ENCODE measurements at regions not wholly inside any gene's neighbourhood (a gene's known extent, or its start where the extent isn't known, plus 50 kb on each side); places are given as distances from the start of the nearest gene placed in this dataset.

DNA sequence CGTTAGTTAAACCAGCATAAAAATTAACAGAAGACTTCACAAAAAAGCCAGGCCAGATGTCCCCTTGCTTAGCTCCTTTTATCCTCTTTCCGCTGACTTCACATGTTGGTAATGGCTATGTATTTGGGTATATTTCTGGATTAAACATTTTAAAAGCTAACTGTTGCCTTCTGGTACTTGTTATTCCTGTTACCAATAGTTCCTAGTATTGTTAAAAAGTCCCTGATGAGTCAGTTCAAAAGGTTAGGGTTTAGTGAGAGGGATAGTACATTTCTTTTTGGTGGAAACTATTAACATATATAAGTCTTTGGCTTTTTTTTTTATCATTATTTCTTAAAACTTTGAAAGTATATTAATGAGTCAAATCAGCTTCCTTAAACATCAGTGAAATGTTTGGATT, 103.2 kb upstream of the ELL2 start:
- intact Hi-C loops (cut with DNase I): no loop called here
- Histone ChIP-seq H3K36me3 (no peaks in the 10 kb centered on the region), H3K9me3 (peaks cover 0 to 1% (median 0%) of the 10 kb centered on the region in 4 donors), H3K27me3 (no peaks in the 10 kb centered on the region), H3K4me3 (no peak overlapping the region), H3K4me1 (peaks cover 0 to 20% (median 11%) of the 10 kb centered on the region in 4 donors), H3K27ac (no peak overlapping the region)
- WGBS, 2 donors: 90 to 92% methylated on average over 2 of the region's 2 CpGs
- no peak for DNase-seq
- TF ChIP-seq EP300 (IDR thresholded peaks at IDR 0.05) (no peak), POLR2A (IDR thresholded peaks at IDR 0.05) (no peak), POLR2AphosphoS5 (IDR thresholded peaks at IDR 0.05) (no peak)
- TF ChIP-seq, protein P1, sequence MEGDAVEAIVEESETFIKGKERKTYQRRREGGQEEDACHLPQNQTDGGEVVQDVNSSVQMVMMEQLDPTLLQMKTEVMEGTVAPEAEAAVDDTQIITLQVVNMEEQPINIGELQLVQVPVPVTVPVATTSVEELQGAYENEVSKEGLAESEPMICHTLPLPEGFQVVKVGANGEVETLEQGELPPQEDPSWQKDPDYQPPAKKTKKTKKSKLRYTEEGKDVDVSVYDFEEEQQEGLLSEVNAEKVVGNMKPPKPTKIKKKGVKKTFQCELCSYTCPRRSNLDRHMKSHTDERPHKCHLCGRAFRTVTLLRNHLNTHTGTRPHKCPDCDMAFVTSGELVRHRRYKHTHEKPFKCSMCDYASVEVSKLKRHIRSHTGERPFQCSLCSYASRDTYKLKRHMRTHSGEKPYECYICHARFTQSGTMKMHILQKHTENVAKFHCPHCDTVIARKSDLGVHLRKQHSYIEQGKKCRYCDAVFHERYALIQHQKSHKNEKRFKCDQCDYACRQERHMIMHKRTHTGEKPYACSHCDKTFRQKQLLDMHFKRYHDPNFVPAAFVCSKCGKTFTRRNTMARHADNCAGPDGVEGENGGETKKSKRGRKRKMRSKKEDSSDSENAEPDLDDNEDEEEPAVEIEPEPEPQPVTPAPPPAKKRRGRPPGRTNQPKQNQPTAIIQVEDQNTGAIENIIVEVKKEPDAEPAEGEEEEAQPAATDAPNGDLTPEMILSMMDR (IDR thresholded peaks at IDR 0.05): no peak

DNA sequence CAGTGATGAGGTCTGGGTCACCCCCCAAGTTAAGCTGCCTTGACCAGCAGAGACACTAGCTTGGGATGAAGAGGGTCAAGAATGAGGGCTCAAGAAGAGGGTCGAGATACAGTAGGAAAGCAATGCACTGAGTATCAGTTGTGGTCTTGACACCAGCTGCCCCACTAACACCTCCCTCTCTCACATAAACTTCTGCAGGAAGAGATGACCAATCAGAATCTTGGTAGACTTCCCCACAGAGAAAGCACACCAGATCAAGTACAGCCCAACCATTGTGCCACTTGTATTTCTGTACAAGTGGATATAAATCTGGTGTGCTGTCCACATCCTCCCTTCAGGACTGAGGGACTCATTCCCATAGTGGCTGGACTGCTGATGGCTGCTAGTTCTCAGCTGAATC, 101.2 kb upstream of the ELL2 start:
- no peak for TF ChIP-seq EP300 (IDR thresholded peaks at IDR 0.05)
- no peak for TF ChIP-seq POLR2AphosphoS5 (IDR thresholded peaks at IDR 0.05)
- TF ChIP-seq POLR2A (IDR thresholded peaks at IDR 0.05): no peak
- TF ChIP-seq, protein P1 (IDR thresholded peaks at IDR 0.05): no peak
- Histone ChIP-seq H3K4me3 (no peak overlapping the region), H3K27me3 (no peaks in the 10 kb centered on the region), H3K4me1 (peaks cover 0 to 15% (median 6%) of the 10 kb centered on the region in 4 donors), H3K36me3 (no peaks in the 10 kb centered on the region), H3K27ac (no peak overlapping the region), H3K9me3 (peaks cover 0 to 1% (median 0%) of the 10 kb centered on the region in 4 donors)
- 86 to 98% methylated on average over 1 of the region's 1 CpG for WGBS, 2 donors
- DNase-seq: no peak
- intact Hi-C loops (cut with DNase I): no loop called here

DNA sequence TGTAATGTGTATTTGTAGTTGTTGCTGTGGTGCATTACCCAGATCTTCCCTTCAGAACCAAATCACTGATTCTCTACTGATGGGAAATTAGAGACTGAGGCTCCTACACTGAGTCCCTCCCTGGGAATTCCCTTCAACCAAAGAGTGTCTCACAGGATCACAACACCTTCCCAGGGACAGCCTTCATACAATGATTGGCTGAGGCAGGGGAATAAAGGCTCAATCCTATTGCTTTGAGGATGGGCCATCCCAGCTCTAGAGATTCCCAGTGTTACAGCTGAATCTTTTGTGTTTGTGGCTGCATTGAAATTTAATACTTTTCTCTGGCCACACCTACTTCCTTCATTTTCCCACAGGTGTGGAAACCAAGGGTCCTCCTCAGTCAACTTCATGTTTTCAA, 96.4 kb upstream of the ELL2 start:
- Histone ChIP-seq H3K9me3 (peaks cover 0 to 1% (median 0%) of the 10 kb centered on the region in 4 donors), H3K27ac (no peak overlapping the region), H3K4me3 (no peak overlapping the region), H3K36me3 (no peaks in the 10 kb centered on the region), H3K4me1 (no peaks in the 10 kb centered on the region), H3K27me3 (no peaks in the 10 kb centered on the region)
- DNase-seq: no peak
- TF ChIP-seq POLR2AphosphoS5 (IDR thresholded peaks at IDR 0.05) (no peak), POLR2A (IDR thresholded peaks at IDR 0.05) (no peak), EP300 (IDR thresholded peaks at IDR 0.05) (no peak)
- TF ChIP-seq, protein P1 (IDR thresholded peaks at IDR 0.05): no peak
- intact Hi-C loops (cut with DNase I): no loop called here

DNA sequence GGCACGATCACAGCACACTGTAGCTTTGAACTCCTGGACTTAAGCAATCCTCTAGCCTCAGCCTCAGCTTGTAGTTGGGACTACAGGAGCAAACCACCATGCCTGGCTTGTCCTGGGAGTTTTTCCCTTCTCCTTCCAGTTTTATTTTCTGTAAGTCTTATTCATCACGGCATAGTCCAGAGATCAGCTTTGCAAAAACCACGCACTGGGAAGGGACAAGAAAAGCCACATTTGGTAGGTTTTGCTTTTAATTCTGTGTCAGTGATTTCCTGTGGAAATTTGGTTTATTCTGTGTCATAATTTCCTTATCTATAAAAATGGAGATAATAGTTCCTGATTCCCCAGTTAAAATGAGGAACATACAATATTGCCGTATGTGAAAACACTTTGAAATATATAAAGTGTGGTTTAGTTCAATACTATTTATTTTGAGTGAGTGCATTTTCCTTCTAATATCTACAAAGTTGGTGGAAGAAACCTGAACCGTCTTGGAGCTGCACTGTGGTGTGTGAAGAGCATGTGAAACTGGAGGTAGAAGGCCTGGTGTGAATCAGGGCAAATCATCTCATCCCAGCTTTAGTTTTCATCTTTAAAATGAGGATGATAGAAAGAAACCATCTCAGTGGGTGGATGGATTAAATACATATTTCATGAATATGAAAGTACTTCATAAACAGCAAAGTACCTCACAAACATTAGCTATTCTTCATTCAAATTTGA, 92.8 kb upstream of the ELL2 start:
- no peak for DNase-seq
- Histone ChIP-seq H3K27ac (no peak overlapping the region), H3K4me3 (no peak overlapping the region), H3K27me3 (no peaks in the 10 kb centered on the region), H3K9me3 (no peaks in the 10 kb centered on the region), H3K36me3 (no peaks in the 10 kb centered on the region), H3K4me1 (no peaks in the 10 kb centered on the region)
- TF ChIP-seq EP300 (IDR thresholded peaks at IDR 0.05) (no peak), POLR2AphosphoS5 (IDR thresholded peaks at IDR 0.05) (no peak), POLR2A (IDR thresholded peaks at IDR 0.05) (no peak)
- TF ChIP-seq, protein P1 (IDR thresholded peaks at IDR 0.05): no peak
- WGBS, 2 donors: 61 to 84% methylated on average over 5 of the region's 5 CpGs
- intact Hi-C loops (cut with DNase I): no loop called here

Measured in sigmoid colon (tissue), 6 donors.